Esophagus muscularis mucosa (tissue), 4 donors: ENCODE measurements at regions not wholly inside any gene's neighbourhood (a gene's known extent, or its start where the extent isn't known, plus 50 kb on each side); places are given as distances from the start of the nearest gene placed in this dataset.

Experiments
- DNase-seq: peaks from one replicate; pipeline ENCODE4 v3.0.0-alpha.2; 2017; ENCODE audit errors: extremely low spot score
- H3K27ac ChIP-seq, 4 donors: fragments of 200-600 bp; sonication (generic); replicated peaks in 1 of 4; 1 replicate in 3 of 4; 2 replicates in 1 of 4; pipeline ENCODE4 v1.5.1; 2016 to 2019; ENCODE audit warnings: mild to moderate bottlenecking in 1 of 4
- H3K27me3 ChIP-seq, 4 donors: fragments of 200-600 bp; sonication (generic); one replicate each; pipeline versions ENCODE4 v1.5.1 to v1.6.0; 2016 to 2019
- H3K36me3 ChIP-seq, 4 donors: fragments of 200-600 bp; sonication (generic); one replicate each; pipeline ENCODE4 v1.5.1; 2016 to 2019
- H3K4me1 ChIP-seq, 4 donors: fragments of 200-600 bp; sonication (generic); one replicate each; pipeline ENCODE4 v1.5.1; 2016 to 2019
- H3K4me3 ChIP-seq, 4 donors: fragments of 200-600 bp; sonication (generic); 1 replicate in 2 of 4; 2 replicates in 2 of 4; pipeline ENCODE4 v1.5.1; 2016 to 2019; ENCODE audit warnings: mild to moderate bottlenecking in 4 of 4, moderate library complexity in 1 of 4
- H3K9me3 ChIP-seq, 4 donors: fragments of 200-600 bp; sonication (generic); 1 replicate in 3 of 4; 2 replicates in 1 of 4; pipeline ENCODE4 v1.5.1; 2016 to 2019
- CTCF ChIP-seq, 3 experiments: fragments of 200-600 bp in 2 of 3; fragments of 450-650 bp in 1 of 3; sonication (generic) in 2 of 3; IDR thresholded peaks; one replicate each; pipeline ENCODE4 v1.5.1; 2017 to 2019; ENCODE audit warnings: antibody characterized with exemption in 3 of 3, mild to moderate bottlenecking in 2 of 3, moderate library complexity in 1 of 3
- EP300 ChIP-seq: sonication (generic); formaldehyde crosslinking; IDR thresholded peaks from one replicate; pipeline ENCODE4 v1.6.1; 2017; ENCODE audit warnings: antibody characterized with exemption
- POLR2A ChIP-seq: fragments of 450-650 bp; IDR thresholded peaks from one replicate; pipeline ENCODE4 v1.6.1; 2017; ENCODE audit warnings: antibody characterized with exemption, moderate library complexity, mild to moderate bottlenecking, low read depth
- POLR2AphosphoS5 ChIP-seq, 2 donors: sonication (generic); formaldehyde crosslinking; IDR thresholded peaks; one replicate each; pipeline ENCODE4 v1.6.1; 2017; ENCODE audit warnings: antibody characterized with exemption in 2 of 2
- WGBS: methylation state at CpG from one replicate; pipeline ENCODE4 v1.1.5; 2018; 5-methylcytosine and 5-hydroxymethylcytosine counted together
- intact Hi-C: fragments of 100-400 bp; cut with DNase I; formaldehyde crosslinking; loops from one replicate; pipeline ENCODE4 v1.15.1; 2023

- 33% methylated on average over 9 of the region's 9 CpGs for WGBS
- peak; percentile 91 to 94 for TF ChIP-seq POLR2AphosphoS5 (IDR thresholded peaks at IDR 0.05)
- TF ChIP-seq CTCF (IDR thresholded peaks at IDR 0.05): no peak
- peak; percentile 100 for TF ChIP-seq EP300
- TF ChIP-seq POLR2A: no peak
- intact Hi-C loops: loop anchor here (1.0 kb wide), 1 partner anchor 103 kb away; the partner anchor contains the start of gene KLF6
These were observed 103.0 kb upstream of the KLF6 start for GRCh38 chr10:3887885-3888476.

GRCh38 chr10:3887404-3887803 is 102.4 kb upstream of the KLF6 start:
- Histone ChIP-seq H3K27me3 (no peaks in the 10 kb centered on the region), H3K36me3 (no peaks in the 10 kb centered on the region), H3K9me3 (no peaks in the 10 kb centered on the region), H3K27ac (peak overlapping the region; percentile 87 to 98 (median 92)), H3K4me1 (peaks cover 21 to 45% (median 38%) of the 10 kb centered on the region in 4 donors), H3K4me3 (peak overlapping the region; percentile 5 to 36 (median 19))
- TF ChIP-seq POLR2AphosphoS5 (IDR thresholded peaks at IDR 0.05) (no peak), CTCF (IDR thresholded peaks at IDR 0.05) (no peak), POLR2A (no peak), EP300 (no peak)
- no peak for DNase-seq
- intact Hi-C loops: loop anchor here (1.0 kb wide), 1 partner anchor 102 kb away; the partner anchor contains the start of gene KLF6
- 89% methylated on average over 7 of the region's 7 CpGs for WGBS

More at GRCh38 chr10:3887885-3888476, 103.0 kb upstream of the KLF6 start:
- Histone ChIP-seq H3K4me1 (peaks cover 21 to 45% (median 38%) of the 10 kb centered on the region in 4 donors), H3K27me3 (no peaks in the 10 kb centered on the region), H3K36me3 (no peaks in the 10 kb centered on the region), H3K4me3 (peak overlapping the region in 3 of 4 donors; percentile 5 to 36 (median 19)), H3K9me3 (no peaks in the 10 kb centered on the region), H3K27ac (peak overlapping the region; percentile 87 to 98 (median 92))
- DNase-seq: no peak

- H3K9me3 ChIP-seq: no peaks in the 10 kb centered on the region
- H3K4me1 ChIP-seq: peaks cover 21 to 45% (median 38%) of the 10 kb centered on the region in 4 donors
- no peaks in the 10 kb centered on the region for H3K36me3 ChIP-seq
- H3K27me3 ChIP-seq: no peaks in the 10 kb centered on the region
- TF ChIP-seq EP300 (peak; percentile 61), CTCF (IDR thresholded peaks at IDR 0.05) (no peak), POLR2AphosphoS5 (IDR thresholded peaks at IDR 0.05) (peak; percentile 57 to 73), POLR2A (no peak)
- peak overlapping the region; percentile 11 to 36 (median 20) for H3K4me3 ChIP-seq
- H3K27ac ChIP-seq: peak overlapping the region; percentile 87 to 98 (median 92)
- intact Hi-C loops: loop anchor here (1.0 kb wide), 1 partner anchor 101 kb away; the partner anchor contains the start of gene KLF6
- WGBS: 28% methylated on average over 11 of the region's 11 CpGs
- DNase-seq: no peak
These were observed 101.7 kb upstream of the KLF6 start for GRCh38 chr10:3886641-3887251.

- intact Hi-C loops: no loop called here
- Histone ChIP-seq H3K4me3 (peak overlapping the region; percentile 11 to 36 (median 20)), H3K36me3 (no peaks in the 10 kb centered on the region), H3K27ac (peak overlapping the region; percentile 87 to 98 (median 92)), H3K27me3 (no peaks in the 10 kb centered on the region), H3K9me3 (no peaks in the 10 kb centered on the region), H3K4me1 (peaks cover 21 to 45% (median 38%) of the 10 kb centered on the region in 4 donors)
- TF ChIP-seq EP300 (no peak), POLR2AphosphoS5 (IDR thresholded peaks at IDR 0.05) (peak in 1 of 2 donors; percentile 41)
- no peak for DNase-seq
- WGBS: 34% methylated on average over 14 of the region's 14 CpGs
These were observed 101.2 kb upstream of the KLF6 start for GRCh38 chr10:3886191-3886590.

- Histone ChIP-seq H3K9me3 (no peaks in the 10 kb centered on the region), H3K27ac (no peak overlapping the region), H3K4me1 (peaks cover 20 to 28% (median 23%) of the 10 kb centered on the region in 4 donors), H3K36me3 (no peaks in the 10 kb centered on the region), H3K4me3 (no peak overlapping the region), H3K27me3 (no peaks in the 10 kb centered on the region)
- DNase-seq: no peak
- TF ChIP-seq CTCF (IDR thresholded peaks at IDR 0.05) (no peak), POLR2AphosphoS5 (IDR thresholded peaks at IDR 0.05) (no peak), POLR2A (no peak), EP300 (no peak)
- 94% methylated on average over 4 of the region's 4 CpGs for WGBS
- intact Hi-C loops: no loop called here
These were observed 97.8 kb upstream of the KLF6 start for GRCh38 chr10:3882855-3883254.
